Astrocyte (in vitro differentiated cells and primary cell): ENCODE measurements at regions not wholly inside any gene's neighbourhood (a gene's known extent, or its start where the extent isn't known, plus 50 kb on each side); places are given as distances from the start of the nearest gene placed in this dataset.
A peak's percentile ranks its signal among the peaks of the same experiment; 100 is the strongest.

Source experiments
- DNase-seq: peaks from one replicate; pipeline ENCODE4 v3.0.0-alpha.2; 2010; ENCODE audit warnings: low read depth
- FAIRE-seq: peaks from 2 replicates; lab custom pipeline; 2011; peaks lifted over from hg19 to GRCh38; lab: Jason Lieb, UNC
- H2AFZ ChIP-seq: 2 replicates; pipeline ENCODE4 v1.6.0; 2012; ENCODE audit warnings: low read depth, low read length, inconsistent platforms
- H3K27ac ChIP-seq: 2 replicates; pipeline ENCODE4 v1.5.1; 2011; ENCODE audit warnings: low read depth, low read length, inconsistent platforms
- H3K27me3 ChIP-seq: 2 replicates; pipeline ENCODE4 v1.6.0; 2011; ENCODE audit warnings: low read length, inconsistent platforms; ENCODE audit not compliant: insufficient read depth
- H3K36me3 ChIP-seq: 2 replicates; pipeline ENCODE4 v1.5.1; 2011; ENCODE audit warnings: low read length, inconsistent platforms; ENCODE audit not compliant: insufficient read depth
- H3K4me1 ChIP-seq: 2 replicates; pipeline ENCODE4 v1.5.1; 2011; ENCODE audit warnings: low read length, inconsistent platforms; ENCODE audit not compliant: insufficient read depth
- H3K4me2 ChIP-seq: 2 replicates; pipeline ENCODE4 v1.6.0; 2012; ENCODE audit warnings: low read length, inconsistent platforms
- H3K4me3 ChIP-seq: 2 replicates; pipeline ENCODE4 v1.5.1; 2011; ENCODE audit warnings: low read depth, mild to moderate bottlenecking, low read length, inconsistent platforms; ENCODE audit not compliant: insufficient read depth
- H3K79me2 ChIP-seq: 2 replicates; pipeline ENCODE4 v1.6.0; 2012; ENCODE audit warnings: mild to moderate bottlenecking, low read length, inconsistent platforms; ENCODE audit not compliant: insufficient read depth
- H3K9ac ChIP-seq: 2 replicates; pipeline ENCODE4 v1.6.0; 2012; ENCODE audit warnings: mild to moderate bottlenecking, low read length, inconsistent platforms
- H3K9me3 ChIP-seq: 2 replicates; pipeline ENCODE4 v1.5.1; 2012; ENCODE audit warnings: low read depth, mild to moderate bottlenecking, low read length, inconsistent platforms; ENCODE audit not compliant: insufficient read depth
- H4K20me1 ChIP-seq: 2 replicates; pipeline ENCODE4 v1.6.0; 2012; ENCODE audit warnings: low read length, inconsistent platforms; ENCODE audit not compliant: insufficient read depth
- H3K27ac Mint-ChIP-seq: one replicate; pipeline ENCODE4 v1.8.0; 2021; ENCODE audit warnings: mild to moderate bottlenecking, mixed read lengths; ENCODE audit not compliant: unreplicated experiment
- H3K27me3 Mint-ChIP-seq: one replicate; pipeline ENCODE4 v1.8.0; 2021; ENCODE audit warnings: low read depth, mixed read lengths; ENCODE audit not compliant: unreplicated experiment
- H3K36me3 Mint-ChIP-seq: one replicate; pipeline ENCODE4 v1.8.0; 2021; ENCODE audit warnings: low read depth, mixed read lengths; ENCODE audit not compliant: unreplicated experiment
- H3K4me1 Mint-ChIP-seq: one replicate; pipeline ENCODE4 v1.8.0; 2021; ENCODE audit warnings: low read depth, mixed read lengths; ENCODE audit not compliant: unreplicated experiment
- H3K4me3 Mint-ChIP-seq: one replicate; pipeline ENCODE4 v1.8.0; 2021; ENCODE audit warnings: mild to moderate bottlenecking, moderate library complexity, mixed read lengths; ENCODE audit not compliant: unreplicated experiment
- H3K9me3 Mint-ChIP-seq: one replicate; pipeline ENCODE4 v1.8.0; 2021; ENCODE audit warnings: mild to moderate bottlenecking, mixed read lengths; ENCODE audit not compliant: unreplicated experiment
- CTCF ChIP-seq: IDR thresholded peaks from 2 replicates; pipeline ENCODE4 v1.5.1; 2011; ENCODE audit warnings: low read depth, mild to moderate bottlenecking, inconsistent platforms, low read length, moderate library complexity; ENCODE audit not compliant: insufficient read depth
- EZH2 ChIP-seq: IDR thresholded peaks from 2 replicates; pipeline ENCODE4 v1.6.1; 2012; ENCODE audit warnings: mild to moderate bottlenecking, low read length, inconsistent platforms; ENCODE audit not compliant: insufficient read depth

- H3K36me3 Mint-ChIP-seq: no peaks in the 10 kb centered on the region
- Histone ChIP-seq H3K9me3 (no peaks in the 10 kb centered on the region), H3K4me2 (no peak overlapping the region), H3K36me3 (no peaks in the 10 kb centered on the region), H2AFZ (no peak overlapping the region), H3K79me2 (no peaks in the 10 kb centered on the region), H3K9ac (no peak overlapping the region), H3K27me3 (no peaks in the 10 kb centered on the region), H3K4me3 (no peak overlapping the region), H3K27ac (no peak overlapping the region), H3K4me1 (no peaks in the 10 kb centered on the region), H4K20me1 (no peaks in the 10 kb centered on the region)
- no peak overlapping the region for H3K27ac Mint-ChIP-seq
- FAIRE-seq (no peak), DNase-seq (no peak)
- TF ChIP-seq EZH2 (no peak), CTCF (no peak)
- H3K9me3 Mint-ChIP-seq: no peaks in the 10 kb centered on the region
- H3K4me1 Mint-ChIP-seq: peaks cover 6% of the 10 kb centered on the region
- no peak overlapping the region for H3K4me3 Mint-ChIP-seq
- no peaks in the 10 kb centered on the region for H3K27me3 Mint-ChIP-seq
Measured at GRCh38 chr14:84792722-84793410, 737.1 kb upstream of the FLRT2 start.

DNA sequence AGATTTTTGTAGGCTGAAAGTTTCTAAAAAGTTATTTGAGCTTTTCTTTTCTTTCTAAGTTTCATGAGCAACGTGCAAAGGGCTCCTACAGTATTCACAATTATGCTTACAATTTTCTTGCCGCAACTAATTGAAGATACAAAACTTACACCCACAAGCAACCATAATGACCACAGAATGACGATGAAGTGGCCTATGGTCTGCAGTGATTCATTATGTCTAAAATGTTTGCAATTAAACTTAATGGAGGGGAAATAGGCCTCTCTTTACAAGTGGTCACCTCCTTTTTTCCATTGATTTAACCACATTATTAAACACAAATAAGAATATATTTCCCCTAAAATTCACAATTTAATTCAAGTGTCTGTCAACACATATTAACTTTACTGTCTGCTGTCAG, 732.6 kb upstream of the FLRT2 start:
- H3K27ac Mint-ChIP-seq: no peak overlapping the region
- H3K36me3 Mint-ChIP-seq: no peaks in the 10 kb centered on the region
- H3K36me3 ChIP-seq: no peaks in the 10 kb centered on the region
- no peak overlapping the region for H3K9ac ChIP-seq
- TF ChIP-seq CTCF: no peak
- no peak for TF ChIP-seq EZH2
- H3K27me3 Mint-ChIP-seq: no peaks in the 10 kb centered on the region
- peaks cover 4% of the 10 kb centered on the region for H3K4me1 Mint-ChIP-seq
- H3K4me3 ChIP-seq: no peak overlapping the region
- H3K79me2 ChIP-seq: no peaks in the 10 kb centered on the region
- no peaks in the 10 kb centered on the region for H3K27me3 ChIP-seq
- H3K4me1 ChIP-seq: no peaks in the 10 kb centered on the region
- H3K4me3 Mint-ChIP-seq: no peak overlapping the region
- no peaks in the 10 kb centered on the region for H4K20me1 ChIP-seq
- DNase-seq (peak; percentile 58), FAIRE-seq (no peak)
- H3K9me3 Mint-ChIP-seq: no peaks in the 10 kb centered on the region
- H3K4me2 ChIP-seq: no peak overlapping the region
- no peak overlapping the region for H3K27ac ChIP-seq
- H3K9me3 ChIP-seq: no peaks in the 10 kb centered on the region
- H2AFZ ChIP-seq: no peak overlapping the region

DNA sequence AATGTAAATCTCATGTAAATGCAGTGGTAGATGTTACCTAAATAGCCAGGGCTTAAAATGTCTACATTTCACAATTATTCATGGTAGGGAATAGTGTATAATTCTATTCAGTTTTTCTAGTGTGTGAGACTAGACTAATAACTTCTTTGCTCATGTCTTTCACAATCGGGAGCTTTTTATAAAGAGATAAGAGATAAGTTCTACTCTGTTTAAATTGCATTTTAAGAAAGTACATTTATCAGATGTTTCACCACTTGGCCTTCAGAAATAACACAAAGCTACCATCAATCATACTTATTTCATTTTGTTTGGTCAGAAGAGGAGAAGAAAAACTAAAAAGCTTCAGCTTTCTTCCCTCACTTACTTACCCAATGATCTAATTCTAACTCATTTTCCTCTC, 725.5 kb upstream of the FLRT2 start:
- no peak overlapping the region for H2AFZ ChIP-seq
- no peaks in the 10 kb centered on the region for H3K4me1 ChIP-seq
- no peak overlapping the region for H3K4me3 ChIP-seq
- Mint-ChIP-seq H3K36me3 (no peaks in the 10 kb centered on the region), H3K9me3 (no peaks in the 10 kb centered on the region), H3K4me1 (no peaks in the 10 kb centered on the region), H3K4me3 (no peak overlapping the region), H3K27me3 (no peaks in the 10 kb centered on the region), H3K27ac (no peak overlapping the region)
- H3K9me3 ChIP-seq: no peaks in the 10 kb centered on the region
- no peak overlapping the region for H3K4me2 ChIP-seq
- no peaks in the 10 kb centered on the region for H3K36me3 ChIP-seq
- H3K27ac ChIP-seq: no peak overlapping the region
- FAIRE-seq (no peak), DNase-seq (no peak)
- H3K27me3 ChIP-seq: no peaks in the 10 kb centered on the region
- no peaks in the 10 kb centered on the region for H3K79me2 ChIP-seq
- TF ChIP-seq CTCF: no peak
- no peak for TF ChIP-seq EZH2
- no peaks in the 10 kb centered on the region for H4K20me1 ChIP-seq
- H3K9ac ChIP-seq: no peak overlapping the region
